ENCODE measurements at regions not wholly inside any gene's neighbourhood (a gene's known extent, or its start where the extent isn't known, plus 50 kb on each side); places are given as distances from the start of the nearest gene placed in this dataset.
"Not testable (repeated sequence)": the region's sequence is repeated elsewhere in the genome, so short reads cannot be mapped to it uniquely, and the experiment has no call there.

DNA sequence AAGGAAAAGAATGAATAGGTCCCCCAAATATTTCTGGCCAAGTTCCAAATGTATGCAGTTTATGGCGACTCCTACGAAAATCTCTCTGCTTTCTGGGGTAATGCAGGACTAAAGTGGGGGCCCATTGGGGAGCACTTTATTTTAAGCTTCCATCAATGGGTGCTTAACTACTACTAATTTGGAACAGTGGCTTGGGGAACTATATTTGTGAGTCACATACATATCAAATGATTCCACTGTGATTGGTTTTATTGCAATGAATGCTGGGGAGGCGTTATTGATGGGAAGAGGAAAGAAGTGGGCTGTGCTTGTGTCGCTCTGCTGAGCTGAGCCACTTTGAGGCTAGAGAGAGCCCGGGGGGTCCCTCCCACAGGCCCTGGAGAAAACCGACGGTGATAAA, 560.4 kb upstream of the SALL3 start:
- DNase-seq (ENCODE audit: insufficient read length, low spot score) (no peak), FAIRE-seq (no peak)

DNA sequence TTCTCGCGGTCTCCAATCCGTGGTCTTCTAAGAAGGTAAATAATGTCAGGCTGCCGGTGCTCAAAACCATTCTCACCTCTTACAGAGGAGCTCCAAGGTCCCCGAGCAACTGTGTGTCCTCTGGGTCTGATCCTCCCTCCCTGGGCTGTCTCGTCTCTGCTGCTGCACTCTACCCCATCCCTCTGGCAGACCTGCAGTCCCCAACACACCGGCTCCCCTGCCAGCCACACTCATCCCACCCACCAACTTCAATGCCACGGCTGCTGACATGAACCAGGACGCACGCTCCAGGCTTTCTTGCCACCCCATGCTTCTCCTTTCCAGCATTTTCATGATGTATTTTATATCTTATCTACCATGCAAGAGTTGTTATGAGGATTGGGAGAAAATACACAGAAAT, 559.5 kb upstream of the SALL3 start:
- no peak for FAIRE-seq
- no peak for DNase-seq (ENCODE audit: insufficient read length, low spot score)

DNA sequence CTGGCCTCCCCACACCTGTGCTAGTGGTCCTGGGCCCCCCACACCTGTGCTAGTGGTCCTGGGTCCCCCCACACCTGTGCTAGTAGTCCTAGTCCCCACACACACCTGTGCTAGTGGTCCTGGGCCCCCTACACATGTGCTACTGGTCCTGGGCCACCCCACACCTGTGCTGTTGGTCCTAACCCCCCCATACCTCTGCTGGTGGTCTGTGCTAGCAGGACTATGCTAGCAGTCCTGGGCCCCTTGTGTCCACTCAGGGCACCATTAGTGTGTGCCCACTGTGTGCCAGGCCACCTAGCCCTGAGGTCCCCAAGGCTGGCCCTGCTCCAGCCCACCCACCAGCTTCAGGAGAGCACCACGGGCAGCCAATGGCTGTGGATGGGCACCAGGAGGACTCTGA, 558.2 kb upstream of the SALL3 start:
- DNase-seq (ENCODE audit: insufficient read length, low spot score) (no peak), FAIRE-seq (no peak)

DNA sequence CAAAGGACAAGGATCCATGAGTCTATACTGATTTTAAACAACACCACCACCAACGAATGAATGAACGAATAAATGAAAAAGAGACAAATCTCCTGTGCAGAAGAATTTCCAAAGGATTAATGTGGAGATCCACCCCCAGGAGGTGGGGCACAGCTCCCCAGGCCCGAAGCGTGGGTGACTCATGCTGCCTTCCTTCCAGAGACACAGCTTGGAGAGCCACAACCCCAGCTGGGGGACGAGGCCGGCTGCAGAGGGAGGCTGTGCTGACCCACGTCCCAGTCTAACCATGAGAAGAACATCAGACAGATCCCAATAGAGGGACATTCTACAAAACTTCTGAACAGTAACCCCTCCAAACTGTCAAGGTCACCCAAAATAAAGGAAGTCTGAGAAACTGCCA, 557.3 kb upstream of the SALL3 start:
- FAIRE-seq: no peak
- no peak for DNase-seq (ENCODE audit: insufficient read length, low spot score)

DNA sequence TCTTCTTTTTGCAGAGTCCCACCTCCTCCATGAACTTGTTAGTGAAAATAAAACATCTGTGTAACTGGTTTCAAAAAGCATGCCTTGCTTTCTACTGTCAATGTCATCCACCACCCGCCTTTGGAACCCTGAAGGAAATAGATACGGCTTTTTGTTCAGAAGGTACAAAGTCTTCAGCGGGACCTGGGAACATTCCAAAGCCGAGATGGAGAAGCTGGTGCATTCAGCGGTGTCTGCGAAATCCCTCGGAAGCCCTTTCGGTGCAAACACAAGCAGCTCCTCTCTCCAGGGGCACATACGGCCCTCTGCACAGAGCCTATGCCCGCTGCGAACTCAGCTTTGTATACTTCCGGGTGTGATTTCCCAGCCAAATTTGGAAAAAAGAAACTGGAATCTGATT, 555.8 kb upstream of the SALL3 start:
- no peak for FAIRE-seq
- no peak for DNase-seq (ENCODE audit: insufficient read length, low spot score)

DNA sequence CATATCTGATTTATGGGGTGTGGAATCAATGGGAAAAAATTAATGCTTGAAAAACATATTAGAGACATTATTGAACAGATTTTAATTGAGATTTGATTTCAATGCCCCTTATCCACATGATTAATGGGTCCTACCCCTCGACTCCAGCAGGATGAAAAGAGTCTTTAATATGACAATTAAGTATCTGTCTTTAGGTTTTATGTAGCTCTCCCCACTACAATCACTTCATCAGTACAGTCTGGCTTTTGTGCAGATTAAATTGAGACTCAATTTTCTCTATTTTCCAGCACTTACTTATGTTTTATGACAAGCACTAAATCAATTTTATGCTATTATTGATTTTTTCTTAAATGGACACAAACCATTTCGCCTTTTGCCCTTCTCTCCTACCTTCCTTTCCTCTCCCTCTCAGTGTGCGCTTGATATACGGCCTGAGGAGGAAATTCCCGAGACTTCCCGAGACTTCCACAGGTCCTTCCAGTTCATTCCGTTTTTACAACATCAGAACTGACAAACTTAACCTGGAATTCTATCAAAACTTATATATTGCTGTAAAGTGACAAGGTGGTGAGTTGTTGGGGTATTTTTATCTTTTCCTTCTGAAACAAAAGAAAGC, 555.1 kb upstream of the SALL3 start:
- FAIRE-seq: no peak
- DNase-seq (ENCODE audit: insufficient read length, low spot score): no peak

DNA sequence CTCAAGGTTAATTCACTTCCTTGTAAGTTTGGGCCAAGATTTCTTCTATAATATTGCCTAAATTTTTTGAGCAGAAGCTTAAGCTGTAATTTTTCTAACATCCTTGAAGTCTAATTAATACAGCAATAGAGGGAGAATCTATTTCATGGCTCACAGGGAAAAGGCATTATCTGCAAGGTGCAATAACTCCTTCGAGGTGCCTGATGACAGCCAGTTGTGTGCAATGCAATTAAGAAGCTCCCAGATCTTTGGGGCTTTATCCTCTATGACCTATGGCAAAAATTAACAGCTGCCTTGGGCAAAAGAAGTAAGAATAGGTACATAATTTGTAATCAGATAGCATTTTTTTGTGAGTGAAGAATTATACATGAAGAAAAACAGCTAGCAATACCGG, 554.6 kb upstream of the SALL3 start:
- DNase-seq (ENCODE audit: insufficient read length, low spot score) (no peak), FAIRE-seq (no peak)

DNA sequence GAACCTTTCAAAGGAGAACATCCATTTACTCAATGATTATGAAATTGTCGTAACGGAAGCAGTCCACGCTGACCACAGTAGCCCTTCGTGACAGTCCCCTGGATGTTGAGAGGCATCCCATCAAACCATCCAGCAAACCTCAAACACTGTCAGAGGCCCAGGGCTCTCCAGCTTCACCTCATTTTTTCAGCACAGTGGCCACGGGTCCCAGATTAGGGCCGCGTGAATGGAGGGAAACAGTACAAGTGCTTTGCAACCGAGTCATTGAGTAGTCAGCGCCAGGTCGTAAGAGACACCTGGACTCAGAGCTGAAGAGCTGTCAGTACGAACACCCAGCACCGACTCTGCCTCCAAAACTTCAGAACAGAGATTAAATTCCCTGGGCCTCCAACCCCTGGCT, 552.5 kb upstream of the SALL3 start:
- FAIRE-seq (no peak), DNase-seq (ENCODE audit: insufficient read length, low spot score) (no peak)

DNA sequence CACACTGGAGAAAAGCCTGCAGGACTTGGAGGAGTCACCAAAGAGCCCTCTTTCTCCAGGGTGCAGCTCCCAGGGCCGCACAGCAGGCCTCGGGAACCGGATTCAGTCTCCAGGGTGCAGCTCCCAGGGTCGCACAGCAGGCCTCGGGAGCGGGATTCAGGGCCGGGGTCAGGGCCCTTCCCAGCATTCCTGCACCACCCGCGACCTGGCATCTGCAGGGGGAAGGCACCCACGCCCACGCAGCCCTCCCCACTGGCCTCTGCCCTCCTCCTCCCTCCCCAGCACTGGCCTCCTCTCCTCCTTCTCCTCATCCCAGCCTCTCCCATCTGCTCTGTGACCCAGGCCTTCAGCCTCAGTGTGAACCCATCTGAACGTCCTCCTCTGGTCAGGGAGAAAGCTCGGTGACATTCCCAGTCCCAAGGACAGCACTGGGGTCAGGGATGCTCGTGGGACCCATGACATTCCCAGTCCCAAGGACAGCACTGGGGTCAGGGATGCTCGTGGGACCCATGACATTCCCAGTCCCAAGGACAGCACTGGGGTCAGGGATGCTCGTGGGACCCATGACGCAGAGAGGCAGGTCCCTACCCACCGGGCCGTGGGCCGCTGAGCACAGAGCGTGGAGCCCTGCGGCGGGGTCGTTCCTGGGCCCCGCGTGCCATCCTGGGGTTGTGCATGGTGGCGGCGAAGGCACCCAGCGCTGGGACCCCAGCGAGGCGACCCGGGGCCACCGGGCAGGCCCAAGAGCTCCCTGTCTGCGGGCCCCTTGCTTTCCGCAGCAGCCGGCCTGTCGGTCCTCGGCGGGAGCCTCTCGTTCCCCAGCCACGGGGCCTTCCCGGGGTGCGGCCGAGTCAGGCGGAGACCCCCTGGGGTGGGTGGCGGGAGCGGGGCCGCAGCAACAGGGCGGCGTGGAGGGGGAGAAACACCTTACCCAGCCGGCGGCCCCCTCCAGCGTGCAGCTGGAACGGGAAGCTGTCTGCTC, 550.2 kb upstream of the SALL3 start:
- DNase-seq (ENCODE audit: insufficient read length, low spot score): no peak
- FAIRE-seq: no peak

DNA sequence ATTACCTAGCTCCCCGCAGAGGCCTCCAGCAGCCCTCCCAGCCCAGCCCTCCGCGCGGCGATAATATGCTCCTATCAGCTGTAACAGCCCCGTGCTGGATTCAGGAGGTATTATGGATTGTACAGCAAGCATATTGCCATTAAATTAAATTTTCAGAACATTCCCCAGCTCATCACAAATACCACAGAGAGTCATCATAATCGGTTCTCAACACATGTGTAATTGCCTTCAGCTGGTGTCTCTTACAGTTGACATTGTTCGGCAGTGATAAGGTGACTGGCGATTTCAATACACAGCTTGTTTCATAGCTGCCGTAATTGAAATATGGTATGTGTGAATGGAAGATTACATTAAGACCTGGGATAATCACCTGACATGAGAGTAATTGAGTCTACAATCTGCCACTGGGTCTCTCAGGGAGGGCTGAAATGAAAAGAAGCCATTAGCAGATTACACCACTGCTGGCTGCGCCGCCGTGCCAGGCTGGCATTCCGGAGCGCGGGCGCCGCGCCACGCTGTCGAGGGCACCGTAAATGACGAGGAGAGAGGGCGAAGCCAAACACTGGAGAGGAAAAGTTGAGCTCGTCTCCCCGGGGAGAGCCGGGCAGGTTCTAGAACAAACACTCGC, 549.4 kb upstream of the SALL3 start:
- no peak for FAIRE-seq
- DNase-seq (ENCODE audit: insufficient read length, low spot score): no peak

DNA sequence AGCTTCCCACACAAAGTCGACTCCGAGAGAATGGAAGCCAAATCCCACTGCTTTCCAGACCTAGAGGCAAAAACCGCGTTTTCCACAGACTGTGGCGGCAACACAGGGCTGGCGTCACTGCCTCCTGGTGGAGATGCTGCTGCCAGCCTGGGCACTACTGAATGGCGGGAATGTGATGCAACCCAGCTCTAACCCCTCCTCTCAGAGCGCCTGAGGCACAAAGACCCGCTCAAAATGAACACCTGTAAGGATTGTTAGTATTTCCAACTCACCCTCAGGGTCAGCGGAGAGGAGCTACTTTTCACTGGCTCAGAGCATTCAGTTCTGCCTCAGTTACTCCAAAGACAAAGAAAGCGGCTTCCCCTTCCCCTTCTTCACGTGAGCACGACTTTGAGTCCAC, 548.0 kb upstream of the SALL3 start:
- FAIRE-seq (no peak), DNase-seq (ENCODE audit: insufficient read length, low spot score) (no peak)

DNA sequence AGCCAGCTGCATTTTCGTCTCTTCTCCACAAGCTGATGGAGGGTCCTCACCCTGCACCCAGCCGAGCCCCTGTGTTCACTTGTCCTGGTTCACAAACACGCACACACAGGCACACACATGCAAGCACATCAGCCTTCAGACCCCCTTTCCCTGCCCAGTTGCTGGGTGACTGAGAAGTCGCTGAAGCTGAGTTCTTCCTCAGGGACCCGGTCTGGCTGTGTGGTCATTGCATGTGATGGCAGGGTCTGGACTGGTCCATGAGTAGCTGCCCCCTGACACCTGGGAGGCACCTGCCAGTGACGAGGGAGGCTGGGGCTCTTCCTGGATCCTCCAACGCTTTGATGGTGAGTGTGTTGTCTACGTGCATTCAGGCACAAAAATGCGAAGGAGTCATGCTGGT, 546.1 kb upstream of the SALL3 start:
- FAIRE-seq: no peak
- DNase-seq (ENCODE audit: insufficient read length, low spot score): no peak

DNA sequence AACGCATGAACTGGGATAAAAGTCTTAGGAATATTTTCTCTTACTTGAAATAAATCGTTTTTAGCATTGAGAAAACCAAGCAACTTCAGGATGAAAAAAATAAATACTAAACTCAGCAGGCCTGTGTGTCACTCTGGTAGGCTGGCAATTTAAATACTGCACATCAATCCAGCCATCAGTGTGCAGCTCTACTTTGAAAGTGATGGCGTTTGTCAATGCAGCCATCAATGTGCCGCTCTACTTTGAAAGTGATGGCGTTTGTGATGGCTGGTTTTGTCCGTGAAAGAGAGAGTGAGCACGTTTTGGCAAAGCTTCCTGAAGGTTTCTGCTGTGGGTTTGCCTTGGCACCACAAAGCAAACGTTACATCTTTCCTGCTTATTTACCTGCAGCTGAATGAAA, 543.5 kb upstream of the SALL3 start:
- FAIRE-seq: no peak

DNA sequence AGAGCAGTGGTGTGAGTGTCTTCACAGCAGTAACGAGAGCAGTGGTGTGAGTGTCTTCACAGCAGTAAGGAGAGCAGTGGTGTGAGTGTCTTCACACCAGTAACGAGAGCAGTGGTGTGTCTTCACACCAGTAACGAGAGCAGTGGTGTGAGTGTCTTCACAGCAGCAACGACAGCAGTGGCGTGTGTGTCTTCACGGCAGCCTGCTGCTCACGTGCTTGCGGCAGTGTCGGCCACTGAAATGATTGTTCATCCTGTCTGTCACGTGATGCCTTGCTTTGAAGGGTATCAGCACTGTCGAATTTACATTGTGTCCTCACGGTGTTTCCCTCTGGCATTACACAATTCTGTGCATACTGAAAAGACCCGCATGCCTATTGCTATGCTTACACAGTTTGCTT, 541.4 kb upstream of the SALL3 start:
- FAIRE-seq; DNase-seq (ENCODE audit: insufficient read length, low spot score): not testable (repeated sequence)

More for the DNA sequence above, 543.5 kb upstream of the SALL3 start:
- DNase-seq (ENCODE audit: insufficient read length, low spot score): no peak

DNA sequence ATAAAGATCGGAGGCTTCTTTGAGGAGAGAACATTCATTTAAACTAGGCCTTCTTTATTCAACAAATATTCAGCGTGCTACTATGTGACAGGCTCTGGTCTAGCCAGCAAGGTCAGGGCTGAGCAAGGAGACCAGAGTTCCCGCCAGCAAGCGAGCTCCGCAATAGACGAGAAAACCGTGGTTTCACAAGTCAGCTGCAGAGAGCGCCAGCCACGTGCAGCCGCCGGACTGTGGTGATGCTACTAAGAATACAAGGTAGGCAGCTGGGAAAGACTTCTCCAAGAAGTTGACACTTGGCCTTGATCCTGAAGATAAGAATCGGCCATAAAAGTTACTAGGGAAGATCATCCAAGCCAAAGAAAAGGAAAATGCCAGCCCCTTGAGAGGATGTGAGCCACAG, 533.7 kb upstream of the SALL3 start:
- no peak for FAIRE-seq

DNA sequence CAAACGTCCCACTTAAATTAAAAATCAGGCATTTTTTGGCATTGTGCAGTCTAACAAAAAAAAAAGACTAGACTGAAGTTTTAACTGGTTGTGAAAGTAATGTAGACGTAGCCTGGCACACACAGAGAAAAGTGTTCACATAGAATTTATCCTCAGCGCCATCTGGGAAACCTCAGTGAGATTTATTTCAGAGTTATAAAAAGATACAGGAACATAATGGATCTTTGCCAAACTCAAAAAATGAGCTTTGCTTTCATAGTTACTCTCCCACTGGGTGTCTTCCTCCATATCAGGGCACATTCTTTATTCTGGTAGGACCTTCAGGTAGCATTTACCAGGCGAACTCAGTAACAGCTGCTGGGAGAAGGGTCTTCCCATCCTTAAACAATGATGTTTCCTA, 532.4 kb upstream of the SALL3 start:
- FAIRE-seq: no peak
- no peak for DNase-seq (ENCODE audit: insufficient read length, low spot score)

More for the DNA sequence above, 533.7 kb upstream of the SALL3 start:
- DNase-seq (ENCODE audit: insufficient read length, low spot score): no peak

DNA sequence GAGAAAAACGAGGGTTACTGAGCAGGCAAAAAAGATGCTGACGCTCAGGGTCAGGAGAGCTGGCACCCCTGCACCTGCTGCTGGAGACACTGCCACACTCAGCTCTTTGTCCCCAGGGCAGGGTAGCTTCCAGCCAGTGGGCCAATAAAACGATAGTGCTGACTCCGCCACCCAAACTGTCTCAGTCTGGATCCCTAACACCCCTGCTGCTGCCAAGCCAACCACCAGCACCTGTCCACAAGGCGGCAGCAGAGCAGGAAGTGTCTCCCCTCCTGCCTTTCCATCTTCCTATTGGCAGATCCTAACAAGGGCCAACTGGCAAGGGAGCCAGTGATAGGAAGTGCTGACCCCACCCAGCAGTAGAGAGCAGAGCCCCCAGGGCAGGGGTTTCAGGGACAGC, 531.5 kb upstream of the SALL3 start:
- DNase-seq (ENCODE audit: insufficient read length, low spot score) (no peak), FAIRE-seq (no peak)

DNA sequence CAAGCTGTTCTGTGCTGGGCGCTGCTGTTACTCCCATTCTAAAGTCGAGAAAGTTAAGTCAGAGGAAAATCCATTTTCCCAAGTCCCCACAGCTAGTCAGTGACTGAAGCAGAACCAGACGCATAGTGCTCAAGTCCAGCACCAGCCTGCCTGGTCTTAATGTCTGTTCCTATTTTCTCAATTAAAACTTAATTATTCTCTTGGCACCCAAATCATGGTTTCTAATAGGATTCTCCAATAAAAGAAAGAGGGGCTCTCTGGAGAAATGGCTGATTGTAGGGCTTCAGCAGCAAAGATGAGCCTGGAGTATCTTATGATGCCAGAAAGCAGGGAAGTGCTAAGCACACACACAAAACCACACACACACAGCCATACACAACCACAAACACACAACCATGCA, 531.0 kb upstream of the SALL3 start:
- DNase-seq (ENCODE audit: insufficient read length, low spot score) (no peak), FAIRE-seq (no peak)

DNA sequence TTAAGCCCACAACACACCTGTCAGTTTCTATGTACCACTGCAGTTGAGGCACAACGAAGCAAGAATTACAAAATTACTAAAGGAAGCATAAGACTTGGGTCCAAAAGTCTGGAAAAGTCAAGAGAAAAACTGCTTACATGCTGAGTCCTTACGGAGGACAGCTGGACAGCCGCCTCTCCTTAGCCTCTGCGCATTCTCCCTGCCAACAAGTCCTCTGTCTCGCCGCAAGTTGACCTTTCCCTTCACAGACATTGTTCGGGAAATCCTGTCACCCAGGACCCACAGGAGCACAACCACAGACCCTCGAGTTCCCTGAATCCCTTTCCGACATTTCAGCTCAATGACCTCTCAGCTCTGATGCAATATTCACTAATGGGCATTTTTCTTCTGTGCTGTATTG, 525.4 kb upstream of the SALL3 start:
- FAIRE-seq (no peak), DNase-seq (ENCODE audit: insufficient read length, low spot score) (no peak)

DNA sequence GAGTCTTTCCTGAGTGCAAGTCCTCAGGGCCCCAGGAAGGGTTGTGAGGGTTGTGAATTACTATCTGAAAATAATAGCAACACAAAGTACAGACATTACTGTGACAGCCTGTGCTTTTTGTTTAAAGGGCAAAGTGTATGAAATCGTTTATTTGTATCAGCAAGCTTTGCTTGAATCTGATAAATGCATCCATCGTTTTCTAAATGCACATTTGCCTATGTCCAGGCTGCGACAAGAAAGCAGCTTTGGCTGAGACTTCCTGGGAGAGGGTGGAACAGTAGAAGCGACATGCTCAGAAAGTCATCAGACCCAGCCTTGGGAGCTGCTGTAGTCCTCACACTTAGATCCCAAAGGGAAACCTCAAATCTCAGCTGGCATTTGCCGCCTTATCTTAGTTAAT, 524.2 kb upstream of the SALL3 start:
- FAIRE-seq (no peak), DNase-seq (ENCODE audit: insufficient read length, low spot score) (no peak)

DNA sequence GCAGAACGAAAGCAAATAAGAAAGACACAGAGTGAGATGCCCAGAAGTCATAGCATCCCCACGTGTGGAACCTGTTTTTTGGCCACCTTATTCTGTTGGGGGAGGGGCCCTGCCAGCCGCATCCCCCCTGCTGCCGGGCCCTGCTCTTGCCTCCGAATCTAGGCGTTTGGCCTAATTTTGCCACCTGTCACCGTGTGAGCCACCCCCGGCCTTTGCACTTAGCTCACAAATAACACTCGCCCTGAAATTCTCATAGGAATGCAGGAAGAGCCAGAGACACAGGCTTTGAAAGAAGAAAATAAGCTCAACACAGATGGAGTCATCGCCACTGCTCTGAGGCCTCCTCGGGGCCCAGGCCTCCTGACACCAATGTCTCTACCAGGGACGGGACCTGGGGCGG, 522.6 kb upstream of the SALL3 start:
- DNase-seq (ENCODE audit: insufficient read length, low spot score) (no peak), FAIRE-seq (no peak)

DNA sequence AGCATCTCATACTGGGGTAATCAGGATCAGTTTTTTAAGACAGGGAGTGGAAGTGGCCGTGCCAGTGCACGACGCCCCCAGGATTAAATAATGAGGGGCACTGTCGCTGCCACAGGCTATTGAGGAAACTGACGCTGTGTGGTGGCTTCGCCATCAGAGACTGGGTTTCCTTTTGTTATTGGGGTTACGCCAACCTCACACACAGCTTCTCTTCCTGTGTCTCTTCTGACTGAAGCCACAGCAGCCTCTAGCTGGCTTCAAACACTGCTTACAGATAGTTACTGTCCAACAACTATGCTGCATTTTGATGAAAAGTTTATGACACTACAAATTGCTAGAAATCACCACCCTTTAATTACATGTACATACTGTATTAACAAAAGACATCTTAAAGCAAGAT, 521.9 kb upstream of the SALL3 start:
- DNase-seq (ENCODE audit: insufficient read length, low spot score): no peak
- no peak for FAIRE-seq

All from HTR-8/SVneo (cell line).